Prostate gland (tissue), 2 donors: ENCODE measurements at regions not wholly inside any gene's neighbourhood (a gene's known extent, or its start where the extent isn't known, plus 50 kb on each side); places are given as distances from the start of the nearest gene placed in this dataset.
"Not testable (repeated sequence)": the region's sequence is repeated elsewhere in the genome, so short reads cannot be mapped to it uniquely, and the experiment has no call there.

Experiments
- POLR2A ChIP-seq: fragments of 450-650 bp; IDR thresholded peaks from one replicate; pipeline ENCODE4 v1.6.1; 2016; ENCODE audit warnings: antibody characterized with exemption, mild to moderate bottlenecking
- TF ChIP-seq, protein P1 (sequence below), 4 experiments: fragments of 200-600 bp in 2 of 4; fragments of 450-650 bp in 2 of 4; sonication (generic) in 2 of 4; IDR thresholded peaks; 1 replicate in 3 of 4; 2 replicates in 1 of 4; pipeline ENCODE4 v1.5.1; 2016 to 2019; ENCODE audit warnings: antibody characterized with exemption in 4 of 4, mild to moderate bottlenecking in 2 of 4, moderate library complexity in 2 of 4

GRCh38 chr22:22187863-22188262 lies 56.7 kb upstream of the VPREB1 start:
- TF ChIP-seq, protein P1, sequence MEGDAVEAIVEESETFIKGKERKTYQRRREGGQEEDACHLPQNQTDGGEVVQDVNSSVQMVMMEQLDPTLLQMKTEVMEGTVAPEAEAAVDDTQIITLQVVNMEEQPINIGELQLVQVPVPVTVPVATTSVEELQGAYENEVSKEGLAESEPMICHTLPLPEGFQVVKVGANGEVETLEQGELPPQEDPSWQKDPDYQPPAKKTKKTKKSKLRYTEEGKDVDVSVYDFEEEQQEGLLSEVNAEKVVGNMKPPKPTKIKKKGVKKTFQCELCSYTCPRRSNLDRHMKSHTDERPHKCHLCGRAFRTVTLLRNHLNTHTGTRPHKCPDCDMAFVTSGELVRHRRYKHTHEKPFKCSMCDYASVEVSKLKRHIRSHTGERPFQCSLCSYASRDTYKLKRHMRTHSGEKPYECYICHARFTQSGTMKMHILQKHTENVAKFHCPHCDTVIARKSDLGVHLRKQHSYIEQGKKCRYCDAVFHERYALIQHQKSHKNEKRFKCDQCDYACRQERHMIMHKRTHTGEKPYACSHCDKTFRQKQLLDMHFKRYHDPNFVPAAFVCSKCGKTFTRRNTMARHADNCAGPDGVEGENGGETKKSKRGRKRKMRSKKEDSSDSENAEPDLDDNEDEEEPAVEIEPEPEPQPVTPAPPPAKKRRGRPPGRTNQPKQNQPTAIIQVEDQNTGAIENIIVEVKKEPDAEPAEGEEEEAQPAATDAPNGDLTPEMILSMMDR (IDR thresholded peaks at IDR 0.05): not testable (repeated sequence)
- not testable (repeated sequence) for TF ChIP-seq POLR2A
